Esophagus squamous epithelium (tissue), 4 donors: ENCODE measurements at regions not wholly inside any gene's neighbourhood (a gene's known extent, or its start where the extent isn't known, plus 50 kb on each side); places are given as distances from the start of the nearest gene placed in this dataset.

Experiments used
- CTCF ChIP-seq, 6 experiments: fragments of 450-650 bp in 4 of 6; fragments of 200-600 bp in 2 of 6; sonication (generic) in 2 of 6; IDR thresholded peaks; one replicate each; pipeline ENCODE4 v1.5.1; 2016 to 2019; ENCODE audit warnings: antibody characterized with exemption in 6 of 6, mild to moderate bottlenecking in 4 of 6, moderate library complexity in 4 of 6
- POLR2A ChIP-seq, 4 donors: fragments of 450-650 bp; IDR thresholded peaks; one replicate each; pipeline ENCODE4 v1.6.1; 2017; ENCODE audit warnings: antibody characterized with exemption in 4 of 4, mild to moderate bottlenecking in 4 of 4, moderate library complexity in 3 of 4

- no peak for TF ChIP-seq CTCF (IDR thresholded peaks at IDR 0.05)
- TF ChIP-seq POLR2A (IDR thresholded peaks at IDR 0.05) = no peak
These were observed 68.7 kb upstream of the SIMC1 start for GRCh38 chr5:176169393-176170063.
